Endodermal cell (in vitro differentiated cells): ENCODE measurements at regions not wholly inside any gene's neighbourhood (a gene's known extent, or its start where the extent isn't known, plus 50 kb on each side); places are given as distances from the start of the nearest gene placed in this dataset.

Experiments used
- DNase-seq: peaks from one replicate; pipeline ENCODE4 v3.0.0-alpha.2; 2017
- H3K27ac ChIP-seq: 2 replicates; pipeline ENCODE4 v1.5.1; 2013; ENCODE audit warnings: mild to moderate bottlenecking, low read depth, low read length, moderate library complexity
- H3K27me3 ChIP-seq: 2 replicates; pipeline ENCODE4 v1.6.1; 2013; ENCODE audit warnings: mild to moderate bottlenecking, low read length, moderate library complexity; ENCODE audit not compliant: insufficient read depth, control insufficient read depth, poor library complexity, severe bottlenecking
- H3K36me3 ChIP-seq: 2 replicates; pipeline ENCODE4 v1.7.0; 2013; ENCODE audit warnings: mild to moderate bottlenecking, low read length, moderate library complexity; ENCODE audit not compliant: control insufficient read depth, insufficient read depth
- H3K4me1 ChIP-seq: one replicate; pipeline ENCODE4 v1.7.0; 2013; ENCODE audit warnings: low read length; ENCODE audit not compliant: control insufficient read depth, insufficient read depth
- H3K4me3 ChIP-seq: 2 replicates; pipeline ENCODE4 v1.5.1; 2013; ENCODE audit warnings: mild to moderate bottlenecking, low read length, moderate library complexity
- H3K9ac ChIP-seq: 2 replicates; pipeline ENCODE4 v1.6.1; 2013; ENCODE audit warnings: mild to moderate bottlenecking, low read length, moderate library complexity; ENCODE audit not compliant: poor library complexity, severe bottlenecking; ENCODE audit errors: extremely low read depth
- H3K9me3 ChIP-seq: 2 replicates; pipeline ENCODE4 v1.6.1; 2013; ENCODE audit warnings: mild to moderate bottlenecking, low read length, moderate library complexity; ENCODE audit not compliant: control insufficient read depth
- H3K27ac Mint-ChIP-seq: 2 replicates; pipeline ENCODE4 v1.8.0; 2020; ENCODE audit warnings: mixed read lengths
- H3K27me3 Mint-ChIP-seq: 2 replicates; pipeline ENCODE4 v1.8.0; 2021; ENCODE audit warnings: mild to moderate bottlenecking, mixed read lengths; ENCODE audit not compliant: insufficient read depth
- H3K36me3 Mint-ChIP-seq: 2 replicates; pipeline ENCODE4 v1.8.0; 2020; ENCODE audit warnings: low read depth, mixed read lengths
- H3K4me1 Mint-ChIP-seq: 2 replicates; pipeline ENCODE4 v1.8.0; 2020; ENCODE audit warnings: mixed read lengths
- H3K4me3 Mint-ChIP-seq: 2 replicates; pipeline ENCODE4 v1.8.0; 2020; ENCODE audit warnings: mild to moderate bottlenecking, moderate library complexity, mixed read lengths
- H3K9me3 Mint-ChIP-seq: 2 replicates; pipeline ENCODE4 v1.8.0; 2020; ENCODE audit warnings: mild to moderate bottlenecking, mixed read lengths
- WGBS, 2 experiments: methylation state at CpG; one replicate each; pipeline versions ENCODE4 v1.1.5 to v1.1.7; 2013; ENCODE audit warnings: missing lambda C conversion rate in 2 of 2, mixed read lengths in 1 of 2; ENCODE audit not compliant: insufficient coverage in 1 of 2, insufficient read length in 1 of 2; 5-methylcytosine and 5-hydroxymethylcytosine counted together
- TF ChIP-seq, protein P1 (sequence below): fragments of 200-600 bp; sonication (generic); conservative IDR thresholded peaks from 2 replicates; pipeline ENCODE4 v1.5.0; 2021; ENCODE audit warnings: antibody characterized with exemption, mild to moderate bottlenecking

GRCh38 chr12:53805067-53805466 is 53.3 kb upstream of the CISTR start:
- no peak for DNase-seq
- Histone ChIP-seq H3K27me3 (peaks cover 100% of the 10 kb centered on the region), H3K9ac (no peak overlapping the region), H3K36me3 (no peaks in the 10 kb centered on the region), H3K4me1 (no peaks in the 10 kb centered on the region), H3K4me3 (no peak overlapping the region), H3K27ac (no peak overlapping the region), H3K9me3 (no peaks in the 10 kb centered on the region)
- Mint-ChIP-seq H3K4me1 (peaks cover 8% of the 10 kb centered on the region), H3K36me3 (no peaks in the 10 kb centered on the region), H3K27me3 (peaks cover 40% of the 10 kb centered on the region), H3K9me3 (no peaks in the 10 kb centered on the region), H3K27ac (no peak overlapping the region), H3K4me3 (no peak overlapping the region)
- WGBS, 2 experiments = 90 to 92% methylated on average over 4 to 6 of the region's 6 CpGs
- TF ChIP-seq, protein P1, sequence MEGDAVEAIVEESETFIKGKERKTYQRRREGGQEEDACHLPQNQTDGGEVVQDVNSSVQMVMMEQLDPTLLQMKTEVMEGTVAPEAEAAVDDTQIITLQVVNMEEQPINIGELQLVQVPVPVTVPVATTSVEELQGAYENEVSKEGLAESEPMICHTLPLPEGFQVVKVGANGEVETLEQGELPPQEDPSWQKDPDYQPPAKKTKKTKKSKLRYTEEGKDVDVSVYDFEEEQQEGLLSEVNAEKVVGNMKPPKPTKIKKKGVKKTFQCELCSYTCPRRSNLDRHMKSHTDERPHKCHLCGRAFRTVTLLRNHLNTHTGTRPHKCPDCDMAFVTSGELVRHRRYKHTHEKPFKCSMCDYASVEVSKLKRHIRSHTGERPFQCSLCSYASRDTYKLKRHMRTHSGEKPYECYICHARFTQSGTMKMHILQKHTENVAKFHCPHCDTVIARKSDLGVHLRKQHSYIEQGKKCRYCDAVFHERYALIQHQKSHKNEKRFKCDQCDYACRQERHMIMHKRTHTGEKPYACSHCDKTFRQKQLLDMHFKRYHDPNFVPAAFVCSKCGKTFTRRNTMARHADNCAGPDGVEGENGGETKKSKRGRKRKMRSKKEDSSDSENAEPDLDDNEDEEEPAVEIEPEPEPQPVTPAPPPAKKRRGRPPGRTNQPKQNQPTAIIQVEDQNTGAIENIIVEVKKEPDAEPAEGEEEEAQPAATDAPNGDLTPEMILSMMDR = no peak

GRCh38 chr12:53805791-53806190 is 54.0 kb upstream of the CISTR start:
- Histone ChIP-seq H3K27ac (no peak overlapping the region), H3K27me3 (peaks cover 100% of the 10 kb centered on the region)
- WGBS, 2 experiments = 92 to 100% methylated on average over 3 to 4 of the region's 4 CpGs

DNA sequence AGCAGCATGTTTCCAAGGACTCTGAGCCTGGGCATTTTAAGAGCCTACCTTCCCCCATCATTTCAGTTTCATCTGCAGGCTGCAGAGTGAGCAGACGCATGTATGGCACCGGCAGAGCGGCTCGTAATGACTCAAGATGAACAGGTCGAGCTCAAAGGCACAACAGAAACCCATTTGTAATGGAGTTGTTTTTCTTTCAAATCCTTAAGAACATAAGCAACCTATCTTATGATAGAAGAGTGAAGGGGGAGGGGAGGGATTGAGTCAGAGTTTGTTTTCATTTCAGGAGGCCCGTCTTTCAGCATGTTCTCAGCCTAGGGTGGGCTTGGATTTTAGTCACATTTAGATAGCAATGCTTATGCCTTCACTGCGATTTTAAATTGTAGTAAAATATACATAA is 54.9 kb upstream of the CISTR start:
- H3K4me1 Mint-ChIP-seq = peaks cover 8% of the 10 kb centered on the region
- no peak overlapping the region for H3K4me3 Mint-ChIP-seq
- peaks cover 28% of the 10 kb centered on the region for H3K27me3 Mint-ChIP-seq
- no peaks in the 10 kb centered on the region for H3K36me3 ChIP-seq
- H3K27me3 ChIP-seq = peaks cover 100% of the 10 kb centered on the region
- no peak overlapping the region for H3K27ac ChIP-seq
- no peaks in the 10 kb centered on the region for H3K36me3 Mint-ChIP-seq
- DNase-seq = no peak
- WGBS, 2 experiments = 92% methylated on average over 6 of the region's 7 CpGs; no CpG with 5 or more reads in 1 of the 2 experiments
- no peaks in the 10 kb centered on the region for H3K9me3 Mint-ChIP-seq
- H3K27ac Mint-ChIP-seq = no peak overlapping the region
- H3K9ac ChIP-seq = no peak overlapping the region
- TF ChIP-seq, protein P1 = no peak
- no peak overlapping the region for H3K4me3 ChIP-seq
- no peaks in the 10 kb centered on the region for H3K9me3 ChIP-seq
- H3K4me1 ChIP-seq = no peaks in the 10 kb centered on the region

More at GRCh38 chr12:53805791-53806190, 54.0 kb upstream of the CISTR start:
- Histone ChIP-seq H3K4me1 (no peaks in the 10 kb centered on the region), H3K9me3 (no peaks in the 10 kb centered on the region), H3K9ac (no peak overlapping the region), H3K4me3 (no peak overlapping the region), H3K36me3 (no peaks in the 10 kb centered on the region)
- no peak overlapping the region for H3K4me3 Mint-ChIP-seq
- H3K36me3 Mint-ChIP-seq = no peaks in the 10 kb centered on the region
- peaks cover 8% of the 10 kb centered on the region for H3K4me1 Mint-ChIP-seq
- TF ChIP-seq, protein P1 = no peak
- peaks cover 37% of the 10 kb centered on the region for H3K27me3 Mint-ChIP-seq
- H3K9me3 Mint-ChIP-seq = no peaks in the 10 kb centered on the region
- DNase-seq = no peak
- H3K27ac Mint-ChIP-seq = no peak overlapping the region
